Stimulated activated naive B cell treated with anti-CD40 and anti-IgM and Interleukin-4, amounts not matched to agents 10 μg/mL and 1 μg/mL and 100 μg/mL, for 72 hours (primary cell): ENCODE measurements at regions not wholly inside any gene's neighbourhood (a gene's known extent, or its start where the extent isn't known, plus 50 kb on each side); places are given as distances from the start of the nearest gene placed in this dataset.
"Not testable (repeated sequence)": the region's sequence is repeated elsewhere in the genome, so short reads cannot be mapped to it uniquely, and the experiment has no call there.

Source experiments
- ATAC-seq, 2 donors: fragments of 150-1000 bp; cut with Tn5 transposase; replicated peaks; 2 replicates each; pipeline ENCODE4 v1.10.0; 2021; ENCODE audit warnings: moderate library complexity in 1 of 2
- DNase-seq: peaks from one replicate; pipeline ENCODE4 v3.0.0; 2021
- H3K27ac Mint-ChIP-seq: one replicate; pipeline ENCODE4 v1.8.0; 2022; ENCODE audit warnings: mild to moderate bottlenecking, mixed read lengths
- H3K27me3 Mint-ChIP-seq, 2 donors: one replicate each; pipeline ENCODE4 v1.8.0; 2022; ENCODE audit warnings: mixed read lengths in 2 of 2
- H3K36me3 Mint-ChIP-seq, 2 donors: one replicate each; pipeline ENCODE4 v1.8.0; 2022; ENCODE audit warnings: mixed read lengths in 2 of 2, mild to moderate bottlenecking in 1 of 2
- H3K4me1 Mint-ChIP-seq, 2 donors: one replicate each; pipeline ENCODE4 v1.8.0; 2022; ENCODE audit warnings: mixed read lengths in 2 of 2, mild to moderate bottlenecking in 1 of 2
- H3K4me3 Mint-ChIP-seq, 2 donors: one replicate each; pipeline ENCODE4 v1.8.0; 2022; ENCODE audit warnings: mild to moderate bottlenecking in 2 of 2, mixed read lengths in 2 of 2, moderate library complexity in 1 of 2
- H3K9me3 Mint-ChIP-seq, 2 donors: one replicate each; pipeline ENCODE4 v1.8.0; 2022; ENCODE audit warnings: mixed read lengths in 2 of 2, mild to moderate bottlenecking in 1 of 2

DNA sequence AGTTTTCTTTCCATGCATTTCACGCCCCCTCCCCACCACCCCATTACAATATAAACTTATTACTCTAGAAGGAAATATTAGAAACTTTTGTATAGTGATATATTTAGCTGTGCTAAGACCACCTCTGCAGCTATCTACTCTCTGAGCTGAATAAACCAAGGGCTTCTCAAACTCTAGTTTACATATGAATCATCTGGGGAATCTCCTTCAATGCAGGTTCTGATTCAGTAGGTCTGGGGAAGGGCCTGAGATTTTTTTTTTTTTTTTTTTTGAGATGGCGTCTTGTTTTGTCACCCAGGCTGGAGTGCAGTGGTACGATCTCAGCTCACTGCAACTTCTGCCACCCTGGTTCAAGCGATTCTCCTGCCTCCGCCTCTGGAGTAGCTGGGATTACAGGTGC lies 67.6 kb upstream of the PRKG1 start:
- no peak overlapping the region for H3K4me3 Mint-ChIP-seq
- ATAC-seq (no peak), DNase-seq (no peak)
- no peaks in the 10 kb centered on the region for H3K4me1 Mint-ChIP-seq
- no peak overlapping the region for H3K27ac Mint-ChIP-seq
- peaks cover 2% of the 10 kb centered on the region in 2 donors for H3K9me3 Mint-ChIP-seq
- H3K27me3 Mint-ChIP-seq = peaks cover 4 to 5% of the 10 kb centered on the region in 2 donors
- peaks cover 0 to under 1% of the 10 kb centered on the region in 2 donors for H3K36me3 Mint-ChIP-seq

DNA sequence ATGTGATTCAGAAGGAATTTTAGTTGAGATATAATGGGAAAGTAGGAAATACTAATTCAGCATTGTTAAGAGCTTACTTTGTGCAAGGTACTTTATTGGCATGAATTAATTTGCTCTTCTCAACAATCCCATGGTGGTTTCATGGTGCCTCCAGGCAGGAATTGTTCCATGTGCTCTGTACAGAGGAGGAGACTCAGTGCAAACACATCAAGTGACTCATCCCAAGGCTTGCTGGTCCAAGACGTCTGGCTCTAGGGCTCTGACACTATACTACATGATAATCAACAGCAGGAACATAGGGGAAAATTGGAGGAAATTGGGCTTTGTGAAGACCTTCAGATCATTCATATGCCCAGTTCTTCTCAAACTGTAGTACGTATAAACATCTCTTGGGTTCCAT lies 66.5 kb upstream of the PRKG1 start:
- DNase-seq = no peak
- ATAC-seq = no peak
- Mint-ChIP-seq H3K36me3 (peaks cover 0 to 2% of the 10 kb centered on the region in 2 donors), H3K4me3 (no peak overlapping the region), H3K4me1 (no peaks in the 10 kb centered on the region), H3K27ac (no peak overlapping the region), H3K27me3 (peaks cover 4 to 5% of the 10 kb centered on the region in 2 donors), H3K9me3 (peaks cover 4 to 6% of the 10 kb centered on the region in 2 donors)

DNA sequence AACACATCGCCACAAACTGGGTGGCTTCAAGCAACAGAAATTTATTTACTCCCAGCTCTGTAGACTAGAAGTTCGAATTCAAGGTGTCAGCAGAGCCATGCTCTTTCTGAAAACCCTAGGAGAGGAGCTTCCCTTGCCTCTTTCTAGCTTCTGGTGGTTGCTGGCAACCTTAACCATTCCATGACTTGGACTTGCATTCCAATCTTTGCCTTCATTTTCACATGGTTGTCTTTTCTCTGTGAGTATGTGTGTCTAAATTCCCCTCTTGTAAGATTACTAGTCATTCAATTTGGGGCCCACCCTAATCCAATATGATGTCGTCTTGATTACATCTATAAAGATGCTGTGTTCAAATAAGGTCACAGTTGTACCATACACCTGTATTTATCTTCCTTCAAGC lies 65.9 kb upstream of the PRKG1 start:
- Mint-ChIP-seq H3K36me3 (peaks cover 0 to 2% of the 10 kb centered on the region in 2 donors), H3K4me1 (no peaks in the 10 kb centered on the region), H3K27ac (no peak overlapping the region), H3K9me3 (peaks cover 4 to 6% of the 10 kb centered on the region in 2 donors), H3K27me3 (peaks cover 4 to 5% of the 10 kb centered on the region in 2 donors), H3K4me3 (no peak overlapping the region)
- DNase-seq (no peak), ATAC-seq (no peak)

DNA sequence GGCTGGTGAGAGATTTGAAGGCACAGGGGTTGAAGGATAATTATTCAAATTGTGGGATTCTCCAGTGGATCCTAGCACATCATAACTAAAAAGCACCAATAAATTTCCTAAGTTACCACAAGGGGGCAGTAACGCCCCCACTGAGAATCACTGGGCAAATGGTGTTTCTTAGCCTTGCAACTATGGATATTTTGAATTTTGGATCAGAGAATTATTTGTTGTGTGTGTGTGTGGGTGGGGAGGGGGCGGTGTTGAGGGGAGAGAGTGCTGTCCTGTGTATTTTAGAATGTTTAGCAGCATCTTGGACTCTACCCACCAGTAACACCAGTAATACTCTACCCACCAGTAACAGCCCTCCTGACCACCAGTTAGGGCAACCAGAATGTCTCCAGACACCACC lies 63.3 kb upstream of the PRKG1 start:
- ATAC-seq (no peak), DNase-seq (no peak)
- peaks cover 4 to 6% of the 10 kb centered on the region in 2 donors for H3K9me3 Mint-ChIP-seq
- H3K4me3 Mint-ChIP-seq = no peak overlapping the region
- H3K27ac Mint-ChIP-seq = no peak overlapping the region
- peaks cover 0 to 13% of the 10 kb centered on the region in 2 donors for H3K4me1 Mint-ChIP-seq
- peaks cover 4 to 5% of the 10 kb centered on the region in 2 donors for H3K27me3 Mint-ChIP-seq
- peaks cover 0 to 2% of the 10 kb centered on the region in 2 donors for H3K36me3 Mint-ChIP-seq

DNA sequence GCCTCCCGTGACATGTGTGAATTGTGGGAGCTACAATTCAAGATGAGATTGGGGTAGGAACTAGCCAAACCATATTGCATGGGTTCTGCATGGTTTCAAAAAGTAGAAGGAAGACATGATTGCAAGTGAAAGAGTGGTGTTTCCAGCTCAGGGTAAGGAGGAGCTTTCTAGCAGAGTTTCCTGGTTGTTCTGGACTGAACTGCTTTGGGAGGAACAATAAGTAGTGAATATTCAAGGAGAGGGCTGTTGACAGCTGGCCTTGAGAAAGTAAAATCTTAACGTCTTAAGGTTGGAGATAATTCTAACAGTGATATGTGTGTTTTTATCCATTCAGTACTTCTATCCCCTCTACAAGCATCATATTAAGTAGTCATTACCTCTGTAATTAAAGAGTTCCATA lies 62.2 kb upstream of the PRKG1 start:
- Mint-ChIP-seq H3K9me3 (peaks cover 4 to 6% of the 10 kb centered on the region in 2 donors), H3K4me3 (no peak overlapping the region), H3K27ac (no peak overlapping the region), H3K4me1 (peaks cover 0 to 13% of the 10 kb centered on the region in 2 donors), H3K36me3 (peaks cover 0 to 2% of the 10 kb centered on the region in 2 donors), H3K27me3 (peaks cover 4 to 5% of the 10 kb centered on the region in 2 donors)
- DNase-seq (no peak), ATAC-seq (no peak)

DNA sequence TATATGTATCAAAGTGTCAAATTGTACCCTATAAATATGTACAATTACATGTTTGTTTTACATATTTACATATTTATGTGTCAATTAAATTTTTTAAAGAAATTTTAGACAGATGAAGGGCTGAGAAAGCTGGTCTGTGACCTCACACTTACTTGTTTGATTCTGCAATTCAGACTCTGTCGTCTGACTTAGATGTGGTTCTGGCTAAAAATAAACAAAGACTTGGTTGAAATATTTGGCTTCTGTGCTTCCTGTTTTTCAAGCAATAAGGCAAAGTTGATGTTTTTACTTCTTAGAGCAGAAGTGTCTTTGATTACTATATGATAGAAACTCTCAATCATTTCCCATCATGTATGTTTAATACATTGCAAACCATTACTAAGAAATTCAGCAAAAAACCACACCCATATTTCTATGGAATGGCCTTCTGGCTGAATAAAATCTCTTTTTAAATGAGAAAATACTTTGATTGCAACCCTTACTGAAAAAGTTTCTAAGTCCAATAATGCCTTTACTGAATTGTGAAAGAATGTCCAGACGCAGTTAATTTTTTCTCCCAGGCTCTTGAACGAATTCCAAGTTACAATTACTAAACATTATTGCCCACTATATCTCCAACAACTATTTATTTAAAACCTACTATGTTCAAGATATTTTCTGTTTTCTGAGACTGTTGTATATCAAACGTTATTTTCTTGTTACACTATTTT lies 59.5 kb upstream of the PRKG1 start:
- no peak for ATAC-seq
- no peak overlapping the region for H3K4me3 Mint-ChIP-seq

DNA sequence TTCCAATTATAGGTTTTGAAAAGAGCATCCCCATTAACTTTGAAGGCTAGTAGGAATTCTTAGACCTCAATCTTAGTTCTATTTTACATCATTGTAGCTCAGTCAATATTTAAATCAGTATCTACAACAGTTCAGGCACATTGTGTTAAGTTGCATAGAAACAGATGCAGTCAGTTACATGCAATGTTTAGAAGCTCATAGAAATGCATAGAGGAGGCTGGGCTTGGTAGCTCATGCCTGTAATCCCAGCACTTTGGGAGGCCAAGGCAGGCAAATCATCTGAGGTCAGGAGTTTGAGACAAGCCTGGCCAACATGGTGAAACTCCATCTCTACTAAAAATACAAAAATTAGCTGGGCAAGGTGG lies 58.9 kb upstream of the PRKG1 start:
- H3K4me3 Mint-ChIP-seq, H3K36me3 Mint-ChIP-seq, H3K9me3 Mint-ChIP-seq, H3K27me3 Mint-ChIP-seq, ATAC-seq, DNase-seq, H3K27ac Mint-ChIP-seq: not testable (repeated sequence)
- peaks cover 0 to 13% of the 10 kb centered on the region in 2 donors for H3K4me1 Mint-ChIP-seq

More for the DNA sequence above, 59.5 kb upstream of the PRKG1 start:
- no peak overlapping the region for H3K27ac Mint-ChIP-seq
- H3K36me3 Mint-ChIP-seq = peaks cover 0 to 2% of the 10 kb centered on the region in 2 donors
- peaks cover 4 to 6% of the 10 kb centered on the region in 2 donors for H3K9me3 Mint-ChIP-seq
- H3K27me3 Mint-ChIP-seq = peaks cover 2 to 3% of the 10 kb centered on the region in 2 donors
- DNase-seq = no peak
- peaks cover 0 to 13% of the 10 kb centered on the region in 2 donors for H3K4me1 Mint-ChIP-seq

DNA sequence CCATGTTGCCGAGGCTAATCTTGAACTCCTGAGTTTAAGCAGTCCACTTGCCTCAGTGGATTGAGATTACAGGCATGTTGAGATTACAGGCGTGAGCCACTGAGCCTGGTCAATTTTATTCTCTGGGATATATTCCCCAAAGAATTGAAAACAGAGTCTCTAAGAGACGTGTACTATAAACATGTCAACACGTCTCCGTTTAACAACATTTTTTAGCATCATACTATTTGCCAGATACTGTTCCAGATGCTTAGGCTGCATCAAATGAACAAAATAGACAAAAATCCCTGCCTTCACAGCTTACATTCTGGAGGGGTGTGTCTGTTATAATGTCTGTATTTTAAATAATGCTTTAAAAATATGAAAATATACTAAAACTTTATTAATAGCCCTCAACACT lies 54.1 kb upstream of the PRKG1 start:
- H3K9me3 Mint-ChIP-seq = no peaks in the 10 kb centered on the region
- no peak overlapping the region for H3K4me3 Mint-ChIP-seq
- ATAC-seq (no peak), DNase-seq (no peak)
- H3K27ac Mint-ChIP-seq = no peak overlapping the region
- no peaks in the 10 kb centered on the region for H3K27me3 Mint-ChIP-seq
- peaks cover 0 to 8% of the 10 kb centered on the region in 2 donors for H3K4me1 Mint-ChIP-seq
- no peaks in the 10 kb centered on the region for H3K36me3 Mint-ChIP-seq

DNA sequence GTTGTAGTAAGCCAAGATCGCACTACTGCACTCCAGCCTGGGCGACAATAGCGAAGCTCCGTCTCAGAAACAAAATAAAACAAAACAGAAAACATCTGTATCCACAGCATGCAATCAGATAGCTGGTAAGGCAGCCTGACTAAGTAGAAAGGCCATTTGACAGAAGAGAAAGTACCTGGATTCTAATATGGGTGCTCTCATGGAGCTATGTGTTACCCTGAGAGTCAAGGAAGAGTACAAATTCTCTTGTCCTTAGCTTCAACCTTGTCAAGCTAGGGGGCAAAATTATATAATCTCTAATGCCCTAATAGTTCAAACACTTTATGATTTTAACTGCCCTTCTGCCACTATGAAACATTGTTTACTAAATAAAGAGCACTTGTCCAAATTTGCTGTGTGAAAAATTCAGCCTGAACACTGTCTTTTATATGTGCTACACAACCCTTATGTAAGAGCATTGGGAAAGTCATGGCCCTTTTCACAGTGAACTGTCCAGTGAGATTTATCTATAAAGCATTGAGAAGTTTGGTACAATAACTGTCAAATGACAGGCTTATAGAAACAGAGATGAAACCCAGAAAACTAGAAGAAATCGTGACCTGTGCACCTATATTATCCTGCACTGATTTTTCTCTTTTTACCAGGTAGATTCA lies 51.2 kb upstream of the PRKG1 start:
- Mint-ChIP-seq H3K4me1 (no peaks in the 10 kb centered on the region), H3K27me3 (no peaks in the 10 kb centered on the region), H3K4me3 (no peak overlapping the region), H3K27ac (no peak overlapping the region), H3K9me3 (no peaks in the 10 kb centered on the region), H3K36me3 (no peaks in the 10 kb centered on the region)
- DNase-seq (no peak), ATAC-seq (no peak)

DNA sequence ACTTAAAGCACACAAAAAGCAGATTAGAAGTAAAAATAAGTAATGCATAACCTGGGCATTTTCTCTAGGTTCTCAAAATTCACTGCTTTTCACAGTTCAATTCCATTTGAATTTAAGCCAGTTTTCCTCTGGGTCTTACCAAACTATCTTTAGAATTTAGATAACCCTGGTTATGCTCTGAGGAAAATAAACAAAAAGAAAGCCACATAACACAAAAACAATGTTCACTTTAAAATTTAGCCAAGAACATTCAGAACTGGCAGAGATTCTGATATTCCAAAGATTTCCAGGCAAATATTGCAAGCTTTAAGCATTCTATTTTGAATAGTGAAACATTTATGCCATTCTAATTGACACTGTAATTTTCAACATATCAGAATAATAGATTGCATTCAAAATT lies 50.7 kb upstream of the PRKG1 start:
- no peaks in the 10 kb centered on the region for H3K36me3 Mint-ChIP-seq
- ATAC-seq = no peak
- no peak overlapping the region for H3K4me3 Mint-ChIP-seq
- H3K27me3 Mint-ChIP-seq = no peaks in the 10 kb centered on the region
- no peaks in the 10 kb centered on the region for H3K4me1 Mint-ChIP-seq
- H3K9me3 Mint-ChIP-seq = no peaks in the 10 kb centered on the region
- no peak overlapping the region for H3K27ac Mint-ChIP-seq
- DNase-seq = no peak
